HG03558 (cell line): ENCODE measurements at regions not wholly inside any gene's neighbourhood (a gene's known extent, or its start where the extent isn't known, plus 50 kb on each side); places are given as distances from the start of the nearest gene placed in this dataset.

Experiments
- ATAC-seq: cut with Tn5 transposase; IDR thresholded peaks from one replicate; pipeline ENCODE4 v1.9.1; 2021; ENCODE audit warnings: moderate number of reproducible peaks; ENCODE audit not compliant: unreplicated experiment; ENCODE audit errors: extremely low read depth

- ATAC-seq: no peak
Measured at GRCh38 chr13:86710013-86710412, 910.8 kb upstream of the SLITRK6 start.

- ATAC-seq: no peak
Measured at GRCh38 chr13:86710896-86711295, 911.7 kb upstream of the SLITRK6 start.

GRCh38 chr13:86714495-86714894 is 915.3 kb upstream of the SLITRK6 start:
- ATAC-seq: no peak

GRCh38 chr13:86725105-86725504 is 925.9 kb upstream of the SLITRK6 start:
- no peak for ATAC-seq

- ATAC-seq: no peak
Measured at GRCh38 chr13:86729206-86729605, 930.0 kb upstream of the SLITRK6 start.

- ATAC-seq: no peak
Measured at GRCh38 chr13:86731987-86732386, 932.8 kb upstream of the SLITRK6 start.

GRCh38 chr13:86737334-86737932 is 933.7 kb upstream of the SLITRK5 start:
- ATAC-seq: no peak

- ATAC-seq: no peak
Measured at GRCh38 chr13:86741762-86742285, 929.3 kb upstream of the SLITRK5 start.

GRCh38 chr13:86757236-86757978 is 913.8 kb upstream of the SLITRK5 start:
- no peak for ATAC-seq

GRCh38 chr13:86758116-86758515 is 913.1 kb upstream of the SLITRK5 start:
- ATAC-seq: no peak

- ATAC-seq: no peak
Measured at GRCh38 chr13:86760620-86761019, 910.6 kb upstream of the SLITRK5 start.

- ATAC-seq: no peak
Measured at GRCh38 chr13:86765462-86765861, 905.7 kb upstream of the SLITRK5 start.

GRCh38 chr13:86788616-86789015 is 882.6 kb upstream of the SLITRK5 start:
- no peak for ATAC-seq

GRCh38 chr13:86792153-86792651 is 879.0 kb upstream of the SLITRK5 start:
- ATAC-seq: no peak

GRCh38 chr13:86795858-86796257 is 875.3 kb upstream of the SLITRK5 start:
- ATAC-seq: no peak

GRCh38 chr13:86810361-86810760 is 860.8 kb upstream of the SLITRK5 start:
- ATAC-seq: no peak

- no peak for ATAC-seq
Measured at GRCh38 chr13:86813198-86813597, 858.0 kb upstream of the SLITRK5 start.

- ATAC-seq: no peak
Measured at GRCh38 chr13:86825410-86825809, 845.8 kb upstream of the SLITRK5 start.

GRCh38 chr13:86826232-86826631 is 844.9 kb upstream of the SLITRK5 start:
- no peak for ATAC-seq

GRCh38 chr13:86830046-86830445 is 841.1 kb upstream of the SLITRK5 start:
- ATAC-seq: no peak

- no peak for ATAC-seq
Measured at GRCh38 chr13:86831084-86831483, 840.1 kb upstream of the SLITRK5 start.
